Body of pancreas (tissue), 4 donors: ENCODE measurements at regions not wholly inside any gene's neighbourhood (a gene's known extent, or its start where the extent isn't known, plus 50 kb on each side); places are given as distances from the start of the nearest gene placed in this dataset.

Experiments used
- ATAC-seq: fragments of 150-250 bp; one replicate; pipeline ENCODE4 v1.9.1; 2016
- DNase-seq, 4 donors: peaks; one replicate each; pipeline ENCODE4 v3.0.0-alpha.2; 2019
- H3K27ac ChIP-seq, 4 donors: fragments of 200-600 bp; sonication (generic); 1 replicate in 3 of 4; 2 replicates in 1 of 4; pipeline versions ENCODE4 v1.5.1 to v1.6.1; 2016 to 2019; ENCODE audit warnings: mild to moderate bottlenecking in 1 of 4, mixed read lengths in 1 of 4, moderate library complexity in 1 of 4
- H3K27me3 ChIP-seq, 2 donors: fragments of 200-600 bp; sonication (generic); one replicate each; pipeline ENCODE4 v1.6.0; 2016; ENCODE audit warnings: mild to moderate bottlenecking in 1 of 2
- H3K36me3 ChIP-seq, 2 donors: fragments of 200-600 bp; sonication (generic); replicated peaks in 1 of 2; 2 replicates each; pipeline ENCODE4 v1.5.1; 2016; ENCODE audit warnings: low read depth in 2 of 2; ENCODE audit not compliant: insufficient read depth in 1 of 2
- H3K4me1 ChIP-seq: fragments of 200-600 bp; sonication (generic); one replicate; pipeline ENCODE4 v1.6.0; 2016
- H3K4me3 ChIP-seq, 2 donors: fragments of 200-600 bp; sonication (generic); 1 replicate in 1 of 2; 2 replicates in 1 of 2; pipeline ENCODE4 v1.5.1; 2016 to 2019
- H3K9me3 ChIP-seq, 3 donors: fragments of 200-600 bp; sonication (generic); 1 replicate in 2 of 3; 2 replicates in 1 of 3; pipeline ENCODE4 v1.5.1; 2016
- CTCF ChIP-seq, 7 experiments: fragments of 450-650 bp in 4 of 7; fragments of 200-600 bp in 3 of 7; sonication (generic) in 3 of 7; IDR thresholded peaks; one replicate each; pipeline ENCODE4 v1.5.1; 2016 to 2019; ENCODE audit warnings: antibody characterized with exemption in 7 of 7
- POLR2A ChIP-seq, 3 donors: fragments of 450-650 bp; IDR thresholded peaks; one replicate each; pipeline ENCODE4 v1.6.1; 2016; ENCODE audit warnings: antibody characterized with exemption in 3 of 3, mild to moderate bottlenecking in 2 of 3
- WGBS, 2 donors: methylation state at CpG; one replicate each; pipeline ENCODE4 v1.1.5; 2017; 5-methylcytosine and 5-hydroxymethylcytosine counted together
- intact Hi-C: fragments of 100-400 bp; cut with DNase I; formaldehyde crosslinking; loops from one replicate; pipeline ENCODE4 v1.15.1; 2023

GRCh38 chr5:161960314-161960713 lies 107.3 kb upstream of the GABRG2 start:
- intact Hi-C loops, result no loop called here
- TF ChIP-seq POLR2A (IDR thresholded peaks at IDR 0.05) (no peak), CTCF (IDR thresholded peaks at IDR 0.05) (no peak)
- DNase-seq (no peak), ATAC-seq (no peak)
- no peaks in the 10 kb centered on the region for H3K27me3 ChIP-seq
- H3K27ac ChIP-seq, result no peak overlapping the region
- H3K4me3 ChIP-seq, result no peak overlapping the region
- H3K4me1 ChIP-seq, result no peaks in the 10 kb centered on the region
- no peaks in the 10 kb centered on the region for H3K36me3 ChIP-seq
- 43 to 58% methylated on average over 3 of the region's 3 CpGs for WGBS, 2 donors
- no peaks in the 10 kb centered on the region for H3K9me3 ChIP-seq

- H3K4me3 ChIP-seq, result no peak overlapping the region
- no peak overlapping the region for H3K27ac ChIP-seq
- DNase-seq (peak in 2 of 4 donors; percentile 2 to 14), ATAC-seq (no peak)
- no peaks in the 10 kb centered on the region for H3K9me3 ChIP-seq
- peak in 6 of 7 experiments; percentile 14 to 46 (median 25) for TF ChIP-seq CTCF (IDR thresholded peaks at IDR 0.05)
- no peak for TF ChIP-seq POLR2A (IDR thresholded peaks at IDR 0.05)
- no peaks in the 10 kb centered on the region for H3K27me3 ChIP-seq
- WGBS, 2 donors, result 3 to 4% methylated on average over 3 of the region's 3 CpGs
- H3K4me1 ChIP-seq, result no peaks in the 10 kb centered on the region
- intact Hi-C loops, result no loop called here
- no peaks in the 10 kb centered on the region for H3K36me3 ChIP-seq
Measured at GRCh38 chr5:161966564-161966963, 101.0 kb upstream of the GABRG2 start.

DNA sequence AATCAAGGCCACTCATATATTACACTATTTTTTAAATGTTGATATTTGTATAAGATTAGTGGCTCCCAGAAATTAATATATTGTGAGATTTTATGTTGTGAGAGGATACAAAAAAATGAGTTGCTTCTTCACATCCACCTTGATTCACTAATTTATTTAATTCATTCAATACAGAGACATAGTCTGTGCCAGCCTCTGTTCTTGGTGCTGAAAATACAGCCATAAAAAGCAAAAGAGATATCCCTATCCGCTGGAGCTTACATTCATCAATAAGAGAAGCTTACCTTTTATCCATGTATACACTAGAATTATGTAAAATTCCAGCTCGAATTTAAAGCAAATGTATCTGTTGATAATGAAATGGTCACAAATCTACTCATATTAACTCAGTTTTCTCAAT lies 92.2 kb upstream of the GABRG2 start:
- H3K36me3 ChIP-seq, result no peaks in the 10 kb centered on the region
- H3K4me1 ChIP-seq, result no peaks in the 10 kb centered on the region
- TF ChIP-seq POLR2A (IDR thresholded peaks at IDR 0.05), result no peak
- no peak for TF ChIP-seq CTCF (IDR thresholded peaks at IDR 0.05)
- no peak overlapping the region for H3K27ac ChIP-seq
- no peak for ATAC-seq
- intact Hi-C loops, result no loop called here
- peaks cover 0 to 3% of the 10 kb centered on the region in 2 donors for H3K27me3 ChIP-seq
- no peaks in the 10 kb centered on the region for H3K9me3 ChIP-seq
- no peak for DNase-seq
- WGBS, 2 donors, result 24 to 34% methylated on average over 2 of the region's 2 CpGs
- no peak overlapping the region for H3K4me3 ChIP-seq

DNA sequence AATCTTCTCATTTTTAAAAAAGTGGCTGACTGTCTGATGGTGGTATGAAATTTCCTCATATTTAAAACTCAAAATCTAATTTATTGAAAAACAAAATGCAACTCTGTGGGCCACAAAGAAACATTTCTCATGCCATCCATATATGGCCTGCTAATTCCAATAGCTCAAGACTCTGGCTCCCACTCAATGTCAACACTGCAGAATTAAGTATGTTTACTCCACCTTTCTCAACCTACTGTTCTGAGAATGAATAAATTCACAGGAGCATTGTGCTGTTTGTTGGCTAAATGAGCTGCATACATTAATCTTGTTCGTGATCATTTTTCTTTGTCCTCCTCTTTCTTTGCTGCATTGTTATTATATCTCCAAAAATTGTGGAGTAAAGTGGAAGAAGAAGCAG lies 79.5 kb upstream of the GABRG2 start:
- H3K27me3 ChIP-seq, result no peaks in the 10 kb centered on the region
- TF ChIP-seq POLR2A (IDR thresholded peaks at IDR 0.05), result no peak
- no peak for TF ChIP-seq CTCF (IDR thresholded peaks at IDR 0.05)
- H3K27ac ChIP-seq, result no peak overlapping the region
- H3K9me3 ChIP-seq, result peaks cover 0 to 8% (median 0%) of the 10 kb centered on the region in 3 donors
- H3K36me3 ChIP-seq, result no peaks in the 10 kb centered on the region
- DNase-seq (no peak), ATAC-seq (no peak)
- 58 to 67% methylated on average over 1 of the region's 1 CpG for WGBS, 2 donors
- H3K4me3 ChIP-seq, result no peak overlapping the region
- intact Hi-C loops, result no loop called here
- no peaks in the 10 kb centered on the region for H3K4me1 ChIP-seq
